22Rv1 (cell line): ENCODE measurements at regions not wholly inside any gene's neighbourhood (a gene's known extent, or its start where the extent isn't known, plus 50 kb on each side); places are given as distances from the start of the nearest gene placed in this dataset.

Experiments used
- H3K27ac ChIP-seq: fragments of 450-650 bp; 2 replicates; pipeline ENCODE4 v1.5.1; 2017
- CTCF ChIP-seq: fragments of 450-650 bp; IDR thresholded peaks from 2 replicates; pipeline ENCODE4 v1.5.1; 2017; ENCODE audit warnings: mild to moderate bottlenecking
- ZFX ChIP-seq: fragments of 450-650 bp; IDR thresholded peaks from 2 replicates; pipeline ENCODE4 v1.6.1; 2017; ENCODE audit warnings: antibody characterized with exemption, borderline replicate concordance

- TF ChIP-seq ZFX (no peak), CTCF (no peak)
- no peak overlapping the region for H3K27ac ChIP-seq
Measured at GRCh38 chr20:3309226-3309625, 70.2 kb upstream of the SLC4A11 start.

GRCh38 chr20:3307725-3308124, 68.7 kb upstream of the SLC4A11 start:
- H3K27ac ChIP-seq, result no peak overlapping the region
- TF ChIP-seq ZFX, result no peak
- no peak for TF ChIP-seq CTCF

GRCh38 chr20:3307078-3307477, 68.1 kb upstream of the SLC4A11 start:
- no peak overlapping the region for H3K27ac ChIP-seq
- TF ChIP-seq CTCF, result no peak
- TF ChIP-seq ZFX, result no peak

GRCh38 chr20:3306068-3306467, 67.1 kb upstream of the SLC4A11 start:
- TF ChIP-seq ZFX (no peak), CTCF (no peak)

GRCh38 chr20:3304456-3304855, 65.5 kb upstream of the SLC4A11 start:
- TF ChIP-seq CTCF (no peak), ZFX (no peak)

More at GRCh38 chr20:3306068-3306467, 67.1 kb upstream of the SLC4A11 start:
- no peak overlapping the region for H3K27ac ChIP-seq

GRCh38 chr20:3297079-3297378, 58.0 kb upstream of the SLC4A11 start:
- no peak overlapping the region for H3K27ac ChIP-seq
- no peak for TF ChIP-seq CTCF
- TF ChIP-seq ZFX, result no peak

More at GRCh38 chr20:3304456-3304855, 65.5 kb upstream of the SLC4A11 start:
- no peak overlapping the region for H3K27ac ChIP-seq

GRCh38 chr20:3296261-3297078, 57.5 kb upstream of the SLC4A11 start:
- TF ChIP-seq CTCF, result no peak
- TF ChIP-seq ZFX, result no peak
- H3K27ac ChIP-seq, result no peak overlapping the region
